ENCODE measurements at regions not wholly inside any gene's neighbourhood (a gene's known extent, or its start where the extent isn't known, plus 50 kb on each side); places are given as distances from the start of the nearest gene placed in this dataset.
"Not testable (repeated sequence)": the region's sequence is repeated elsewhere in the genome, so short reads cannot be mapped to it uniquely, and the experiment has no call there.

DNA sequence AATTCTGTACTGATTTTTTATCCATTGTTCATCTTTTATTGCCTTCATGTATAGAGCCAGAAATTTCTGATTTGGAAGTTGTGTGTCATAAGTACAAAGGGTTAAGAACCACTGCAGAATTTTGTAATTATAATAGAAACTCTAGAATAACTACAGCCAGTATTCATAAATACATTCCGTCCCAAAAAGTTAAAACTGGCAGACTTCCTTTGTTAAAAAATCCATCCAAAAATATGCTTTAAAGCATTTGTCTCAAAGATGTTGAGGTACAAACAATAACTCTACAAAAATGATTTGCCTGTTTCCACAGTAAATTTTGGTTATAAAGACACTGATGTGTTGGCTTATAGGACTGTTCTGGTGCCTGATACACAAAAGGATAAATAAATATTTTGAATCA lies 436.6 kb downstream of the DTWD2 start:
- no peak for DNase-seq

- DNase-seq: no peak
These were observed 437.3 kb downstream of the DTWD2 start for GRCh38 chr5:118551031-118551430.

GRCh38 chr5:118548761-118549720 lies 439.3 kb downstream of the DTWD2 start:
- DNase-seq: no peak

- DNase-seq: no peak
These were observed 442.9 kb downstream of the DTWD2 start for GRCh38 chr5:118545470-118545869.

DNA sequence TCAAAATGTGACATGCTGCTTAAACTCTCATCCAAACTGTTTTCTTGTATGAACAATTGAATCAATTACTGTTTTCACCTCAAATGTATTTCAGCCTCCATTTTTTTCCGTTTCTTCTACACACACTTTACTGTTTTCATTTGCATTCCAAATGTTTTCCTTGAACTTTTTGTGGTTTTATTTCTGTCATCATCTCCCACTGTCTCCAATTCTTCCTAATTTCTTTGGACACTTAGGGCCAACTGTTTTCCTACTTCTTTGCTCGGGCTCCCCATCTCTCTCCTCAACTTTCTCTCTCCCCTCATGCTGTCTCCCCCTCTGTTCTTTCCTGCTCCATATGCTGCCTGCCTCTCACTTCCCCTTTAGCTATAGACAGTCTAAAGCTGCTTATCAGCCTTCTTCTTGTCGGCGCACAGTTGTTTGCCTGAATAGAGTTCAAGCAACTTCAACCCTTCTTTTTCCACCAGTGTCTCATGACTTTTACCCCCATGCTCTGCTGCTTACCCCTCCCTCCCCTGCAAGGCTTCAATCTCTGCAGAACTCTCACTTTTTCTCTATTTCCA lies 443.4 kb downstream of the DTWD2 start:
- DNase-seq: no peak

GRCh38 chr5:118533923-118534322 lies 454.4 kb downstream of the DTWD2 start:
- no peak for DNase-seq

DNA sequence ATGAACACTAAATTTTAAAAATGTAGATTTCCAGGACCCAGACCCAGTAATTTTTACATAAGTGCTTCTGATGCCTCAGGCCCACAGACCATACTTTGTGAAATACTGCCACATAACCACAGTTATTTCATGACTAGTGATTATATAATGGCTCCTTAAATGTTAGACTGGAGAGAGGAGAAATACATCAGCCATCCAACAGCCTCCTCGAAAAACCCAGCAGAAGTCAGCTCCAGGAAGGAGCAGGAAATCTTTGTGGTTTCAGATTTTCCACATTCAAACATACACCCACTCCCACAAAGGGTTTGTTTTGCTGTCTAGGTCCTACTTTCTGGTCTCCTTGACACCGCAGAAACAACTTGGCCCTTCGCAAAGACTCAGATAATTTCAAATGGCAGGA lies 455.2 kb downstream of the DTWD2 start:
- no peak for DNase-seq

- DNase-seq: no peak
These were observed 457.1 kb downstream of the DTWD2 start for GRCh38 chr5:118531276-118531675.

DNA sequence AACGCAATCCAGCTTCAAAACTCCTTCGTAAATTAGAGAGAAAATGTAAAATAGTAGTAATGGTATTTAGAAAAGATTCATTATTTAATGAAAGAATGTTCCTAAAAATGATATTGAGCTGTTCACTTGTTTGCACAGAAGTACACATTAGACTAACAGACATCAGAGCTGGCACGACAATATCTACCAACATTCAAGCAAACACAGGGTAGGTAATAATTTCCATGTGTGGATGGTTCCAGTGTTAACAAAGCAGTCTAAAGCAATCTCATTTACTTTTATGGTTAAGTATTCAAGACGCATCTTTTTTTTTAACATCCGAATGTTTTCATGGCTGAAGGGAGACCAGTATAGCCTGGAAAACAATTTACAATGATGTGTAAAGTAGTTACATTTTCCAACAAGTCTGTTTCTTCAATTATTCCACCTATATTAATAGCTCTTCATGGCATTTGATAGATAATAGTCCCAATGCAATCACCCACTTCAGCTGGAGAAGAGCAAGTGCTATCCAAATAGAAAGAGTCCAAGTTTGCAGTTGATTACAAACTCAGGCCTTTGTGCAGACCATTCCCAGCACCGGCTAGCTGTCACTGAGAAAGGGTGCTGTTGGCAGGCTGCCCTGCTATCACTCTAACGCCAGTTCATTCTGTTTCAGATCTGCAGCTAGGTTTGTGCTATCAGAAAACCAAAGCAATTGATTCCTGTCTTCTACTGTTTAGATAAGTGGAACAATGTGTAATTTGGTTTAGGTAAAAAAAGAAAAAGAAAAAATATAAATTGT lies 458.8 kb downstream of the DTWD2 start:
- no peak for DNase-seq

GRCh38 chr5:118522626-118523025 lies 465.7 kb downstream of the DTWD2 start:
- no peak for DNase-seq

- DNase-seq: no peak
These were observed 467.5 kb downstream of the DTWD2 start for GRCh38 chr5:118520771-118521415.

- no peak for DNase-seq
These were observed 468.9 kb downstream of the DTWD2 start for GRCh38 chr5:118519466-118519865.

DNA sequence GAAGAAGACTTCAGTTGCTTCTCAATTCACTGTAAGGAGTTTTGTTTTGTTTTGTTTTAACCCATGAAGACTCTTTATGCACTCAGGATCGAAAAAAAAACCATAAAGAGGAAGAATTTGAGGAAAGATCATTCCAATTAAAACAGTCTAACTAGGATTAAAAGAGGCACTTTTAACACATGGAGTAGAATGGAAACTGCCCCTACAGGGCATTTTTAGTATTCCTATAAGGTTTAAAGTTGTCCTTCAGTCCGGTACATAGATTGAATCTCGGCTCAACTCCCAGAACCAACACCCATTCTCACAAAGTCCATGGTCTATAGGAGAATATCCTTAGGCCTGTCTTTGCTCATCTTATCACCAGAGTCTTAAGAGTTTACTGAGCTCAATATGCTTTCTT lies 469.6 kb downstream of the DTWD2 start:
- no peak for DNase-seq

DNA sequence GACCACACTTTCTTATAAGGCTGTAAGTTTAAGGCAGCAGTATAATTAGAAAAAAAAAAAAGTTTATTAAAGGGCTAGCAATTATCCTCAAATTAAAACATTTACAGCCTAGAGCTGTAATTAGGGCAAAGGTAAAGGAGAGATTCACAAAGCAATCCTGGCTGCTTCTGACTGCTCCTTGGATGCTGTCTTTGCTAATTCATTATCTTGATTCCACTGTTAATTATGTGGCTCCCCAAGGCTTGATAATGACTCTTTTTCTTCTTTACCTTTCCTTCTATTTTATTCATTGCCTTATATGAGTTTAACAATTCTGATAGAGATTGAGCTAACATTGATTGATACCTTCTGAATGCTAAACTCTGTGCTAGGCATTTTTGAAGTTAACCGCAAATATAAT lies 476.5 kb downstream of the DTWD2 start:
- no peak for DNase-seq

- no peak for DNase-seq
These were observed 482.0 kb downstream of the DTWD2 start for GRCh38 chr5:118506217-118506852.

- DNase-seq: not testable (repeated sequence)
These were observed 486.1 kb downstream of the DTWD2 start for GRCh38 chr5:118502232-118502631.

GRCh38 chr5:118491351-118491750 lies 497.0 kb downstream of the DTWD2 start:
- no peak for DNase-seq

DNA sequence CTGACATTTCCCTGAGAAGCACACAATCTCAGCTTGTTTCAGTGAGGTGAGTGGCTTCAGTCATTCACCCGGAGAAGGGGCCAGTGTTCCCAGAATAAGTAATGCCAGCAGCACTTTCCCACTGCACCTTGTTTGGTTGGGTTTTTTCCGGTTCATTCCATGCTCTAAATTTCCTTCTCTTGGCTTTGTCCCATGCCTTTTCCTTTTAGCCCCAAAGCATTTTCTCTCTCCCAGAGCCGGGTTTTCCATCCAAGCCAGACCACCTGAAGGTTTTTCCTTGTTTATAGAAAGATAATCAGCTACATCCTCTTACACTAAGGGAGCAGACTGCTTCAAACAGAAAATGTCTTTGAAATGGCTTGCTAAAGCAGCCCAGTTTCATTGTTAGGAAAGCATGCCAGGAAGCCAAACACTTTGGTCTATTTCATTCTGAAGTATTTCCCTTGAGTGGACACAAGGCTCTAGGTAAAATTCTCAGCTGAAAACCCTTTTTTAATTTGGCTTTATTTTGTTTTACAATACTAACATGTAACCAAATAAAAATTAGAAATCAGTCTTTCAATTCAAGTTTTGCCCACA lies 501.6 kb downstream of the DTWD2 start:
- DNase-seq: no peak

- no peak for DNase-seq
These were observed 509.1 kb downstream of the DTWD2 start for GRCh38 chr5:118479285-118479684.

- no peak for DNase-seq
These were observed 509.5 kb downstream of the DTWD2 start for GRCh38 chr5:118478852-118479251.

DNA sequence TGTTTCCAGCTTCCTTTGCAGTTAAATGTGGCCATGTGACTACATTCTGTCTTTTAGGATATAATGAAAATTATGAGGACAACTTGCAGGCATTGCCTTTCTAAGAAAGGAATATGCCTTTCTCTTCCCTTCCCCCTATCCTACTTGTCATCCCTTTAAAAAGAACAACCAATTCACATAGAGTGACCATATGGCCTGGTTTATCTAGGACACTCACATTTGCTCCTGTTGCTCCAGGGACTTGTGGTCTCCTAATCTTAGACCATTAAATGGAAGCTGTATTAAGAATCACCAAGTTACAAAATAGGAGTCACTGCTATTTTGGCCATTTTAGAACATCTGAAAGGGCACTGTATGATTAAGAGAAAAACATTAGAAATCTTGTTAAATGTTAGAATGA lies 520.3 kb downstream of the DTWD2 start:
- no peak for DNase-seq

GRCh38 chr5:118467103-118467502 lies 521.2 kb downstream of the DTWD2 start:
- DNase-seq: no peak

Measured in NCI-H2171 (cell line).